Activated CD4-positive, alpha-beta T cell treated with anti-CD3 and anti-CD28 coated beads, Interleukin-2, amount 10 ng/mL, durations not matched to agents 7 days and 5 days (primary cell): ENCODE measurements at regions not wholly inside any gene's neighbourhood (a gene's known extent, or its start where the extent isn't known, plus 50 kb on each side); places are given as distances from the start of the nearest gene placed in this dataset.

Source experiments
- CTCF ChIA-PET: fragments of 350-600 bp; sonication (Branson Sonifier 250); formaldehyde crosslinking; loops from one replicate; lab custom pipeline; 2021; ENCODE audit warnings: antibody characterized with exemption; lab: Charles Lee
- POLR2A ChIA-PET: fragments of 350-600 bp; sonication (Branson Sonifier 250); formaldehyde crosslinking; loops from one replicate; lab custom pipeline; 2021; ENCODE audit warnings: antibody characterized with exemption; lab: Charles Lee
- DNase-seq: peaks from one replicate; pipeline ENCODE4 v3.0.0-alpha.2; 2020
- H3K27ac Mint-ChIP-seq: one replicate; pipeline ENCODE4 v1.8.0; 2021; ENCODE audit warnings: mild to moderate bottlenecking, moderate library complexity, mixed read lengths
- H3K27me3 Mint-ChIP-seq: one replicate; pipeline ENCODE4 v1.8.0; 2021; ENCODE audit warnings: mixed read lengths
- H3K36me3 Mint-ChIP-seq: one replicate; pipeline ENCODE4 v1.8.0; 2021; ENCODE audit warnings: low read depth, mixed read lengths
- H3K4me1 Mint-ChIP-seq: one replicate; pipeline ENCODE4 v1.8.0; 2021; ENCODE audit warnings: mixed read lengths
- H3K4me3 Mint-ChIP-seq: one replicate; pipeline ENCODE4 v1.8.0; 2021; ENCODE audit warnings: mild to moderate bottlenecking, moderate library complexity, mixed read lengths
- H3K9me3 Mint-ChIP-seq: one replicate; pipeline ENCODE4 v1.8.0; 2021; ENCODE audit warnings: mixed read lengths

GRCh38 chr16:11456741-11457140 is 111.5 kb downstream of the RMI2 start:
- ChIA-PET POLR2A (no interaction called here), CTCF (interaction anchor here (0.6 kb wide), 1 partner anchor 203 kb away, joined by 3 read pairs; no protein-coding TSS in a partner anchor)
- Mint-ChIP-seq H3K36me3 (no peaks in the 10 kb centered on the region), H3K4me1 (peaks cover 6% of the 10 kb centered on the region), H3K9me3 (no peaks in the 10 kb centered on the region), H3K27me3 (no peaks in the 10 kb centered on the region), H3K27ac (no peak overlapping the region), H3K4me3 (no peak overlapping the region)
- DNase-seq, result no peak

GRCh38 chr16:11459722-11460121 is 114.5 kb downstream of the RMI2 start:
- no peak overlapping the region for H3K27ac Mint-ChIP-seq
- no peak for DNase-seq
- POLR2A ChIA-PET, result no interaction called here
- CTCF ChIA-PET, result interaction anchor here (0.6 kb wide), 2 partner anchors 72 to 188 kb away, joined by 4 read pairs; no protein-coding TSS in a partner anchor
- peaks cover 6% of the 10 kb centered on the region for H3K4me1 Mint-ChIP-seq
- no peak overlapping the region for H3K4me3 Mint-ChIP-seq
- no peaks in the 10 kb centered on the region for H3K36me3 Mint-ChIP-seq
- no peaks in the 10 kb centered on the region for H3K9me3 Mint-ChIP-seq
- H3K27me3 Mint-ChIP-seq, result no peaks in the 10 kb centered on the region

GRCh38 chr16:11460820-11461594 is 115.7 kb downstream of the RMI2 start:
- H3K4me1 Mint-ChIP-seq, result peaks cover 6% of the 10 kb centered on the region
- H3K4me3 Mint-ChIP-seq, result no peak overlapping the region
- no peak for DNase-seq
- no peaks in the 10 kb centered on the region for H3K36me3 Mint-ChIP-seq
- no peak overlapping the region for H3K27ac Mint-ChIP-seq
- H3K9me3 Mint-ChIP-seq, result no peaks in the 10 kb centered on the region
- no peaks in the 10 kb centered on the region for H3K27me3 Mint-ChIP-seq
- POLR2A ChIA-PET, result no interaction called here
- CTCF ChIA-PET, result interaction anchor here (0.6 to 1.5 kb wide), 5 partner anchors 11 to 887 kb away, joined by 3 read pairs; no protein-coding TSS in a partner anchor

- peaks cover 6% of the 10 kb centered on the region for H3K4me1 Mint-ChIP-seq
- no peaks in the 10 kb centered on the region for H3K27me3 Mint-ChIP-seq
- POLR2A ChIA-PET, result no interaction called here
- no peaks in the 10 kb centered on the region for H3K36me3 Mint-ChIP-seq
- H3K9me3 Mint-ChIP-seq, result no peaks in the 10 kb centered on the region
- H3K4me3 Mint-ChIP-seq, result no peak overlapping the region
- CTCF ChIA-PET, result interaction anchor here (0.6 to 1.5 kb wide), 4 partner anchors 10 to 70 kb away, joined by 3 read pairs; no protein-coding TSS in a partner anchor
- DNase-seq, result no peak
- no peak overlapping the region for H3K27ac Mint-ChIP-seq
Measured at GRCh38 chr16:11461595-11461990, 116.3 kb downstream of the RMI2 start.

GRCh38 chr16:11462036-11462435 is 116.8 kb downstream of the RMI2 start:
- H3K36me3 Mint-ChIP-seq, result no peaks in the 10 kb centered on the region
- DNase-seq, result no peak
- no peak overlapping the region for H3K27ac Mint-ChIP-seq
- ChIA-PET POLR2A (no interaction called here), CTCF (interaction anchor here (0.9 to 1.5 kb wide), 2 partner anchors 13 to 70 kb away, joined by 3 read pairs; no protein-coding TSS in a partner anchor)
- H3K27me3 Mint-ChIP-seq, result no peaks in the 10 kb centered on the region
- no peaks in the 10 kb centered on the region for H3K9me3 Mint-ChIP-seq
- peaks cover 6% of the 10 kb centered on the region for H3K4me1 Mint-ChIP-seq
- H3K4me3 Mint-ChIP-seq, result no peak overlapping the region

- Mint-ChIP-seq H3K27ac (no peak overlapping the region), H3K9me3 (no peaks in the 10 kb centered on the region), H3K27me3 (no peaks in the 10 kb centered on the region), H3K36me3 (no peaks in the 10 kb centered on the region), H3K4me3 (no peak overlapping the region), H3K4me1 (peaks cover 4% of the 10 kb centered on the region)
- no peak for DNase-seq
- CTCF ChIA-PET, result interaction anchor here (0.9 to 1.5 kb wide), 2 partner anchors 14 to 69 kb away, joined by 3 read pairs; no protein-coding TSS in a partner anchor
- POLR2A ChIA-PET, result no interaction called here
Measured at GRCh38 chr16:11462861-11463260, 117.6 kb downstream of the RMI2 start.

GRCh38 chr16:11464241-11464640 is 119.0 kb downstream of the RMI2 start:
- no peaks in the 10 kb centered on the region for H3K4me1 Mint-ChIP-seq
- DNase-seq, result no peak
- H3K27ac Mint-ChIP-seq, result no peak overlapping the region
- no peak overlapping the region for H3K4me3 Mint-ChIP-seq
- H3K36me3 Mint-ChIP-seq, result no peaks in the 10 kb centered on the region
- H3K9me3 Mint-ChIP-seq, result no peaks in the 10 kb centered on the region
- CTCF ChIA-PET, result interaction anchor here (0.8 kb wide), 1 partner anchor 68 kb away, joined by 3 read pairs; no protein-coding TSS in a partner anchor
- POLR2A ChIA-PET, result no interaction called here
- no peaks in the 10 kb centered on the region for H3K27me3 Mint-ChIP-seq

- Mint-ChIP-seq H3K36me3 (no peaks in the 10 kb centered on the region), H3K4me1 (no peaks in the 10 kb centered on the region), H3K4me3 (no peak overlapping the region), H3K27ac (no peak overlapping the region), H3K9me3 (no peaks in the 10 kb centered on the region), H3K27me3 (no peaks in the 10 kb centered on the region)
- POLR2A ChIA-PET, result no interaction called here
- CTCF ChIA-PET, result no interaction called here
- DNase-seq, result no peak
Measured at GRCh38 chr16:11465675-11466074, 120.4 kb downstream of the RMI2 start.

GRCh38 chr16:11470676-11471415 is 115.9 kb downstream of the LITAF start:
- POLR2A ChIA-PET, result no interaction called here
- no peaks in the 10 kb centered on the region for H3K27me3 Mint-ChIP-seq
- peak overlapping the region; percentile 6 for H3K27ac Mint-ChIP-seq
- no peak for DNase-seq
- no peak overlapping the region for H3K4me3 Mint-ChIP-seq
- no peaks in the 10 kb centered on the region for H3K36me3 Mint-ChIP-seq
- H3K4me1 Mint-ChIP-seq, result no peaks in the 10 kb centered on the region
- H3K9me3 Mint-ChIP-seq, result no peaks in the 10 kb centered on the region
- CTCF ChIA-PET, result no interaction called here

GRCh38 chr16:11471548-11471947 is 115.2 kb downstream of the LITAF start:
- Mint-ChIP-seq H3K9me3 (no peaks in the 10 kb centered on the region), H3K4me3 (no peak overlapping the region), H3K27me3 (no peaks in the 10 kb centered on the region), H3K27ac (no peak overlapping the region), H3K4me1 (no peaks in the 10 kb centered on the region), H3K36me3 (no peaks in the 10 kb centered on the region)
- DNase-seq, result no peak
- POLR2A ChIA-PET, result no interaction called here
- CTCF ChIA-PET, result interaction anchor here (1.1 kb wide), 1 partner anchor 10 kb away, joined by 3 read pairs; no protein-coding TSS in a partner anchor

- Mint-ChIP-seq H3K9me3 (no peaks in the 10 kb centered on the region), H3K4me1 (no peaks in the 10 kb centered on the region), H3K4me3 (no peak overlapping the region), H3K36me3 (no peaks in the 10 kb centered on the region), H3K27me3 (no peaks in the 10 kb centered on the region), H3K27ac (no peak overlapping the region)
- CTCF ChIA-PET, result interaction anchor here (1.1 to 2.2 kb wide), 2 partner anchors 11 kb away, joined by 3 to 6 read pairs; no protein-coding TSS in a partner anchor
- POLR2A ChIA-PET, result no interaction called here
- DNase-seq, result no peak
Measured at GRCh38 chr16:11472410-11472809, 114.3 kb downstream of the LITAF start.

- DNase-seq, result no peak
- POLR2A ChIA-PET, result no interaction called here
- CTCF ChIA-PET, result interaction anchor here (2.2 kb wide), 1 partner anchor 11 kb away, joined by 6 read pairs; no protein-coding TSS in a partner anchor
Measured at GRCh38 chr16:11472851-11473250, 113.9 kb downstream of the LITAF start.

GRCh38 chr16:11473728-11474127 is 113.0 kb downstream of the LITAF start:
- Mint-ChIP-seq H3K9me3 (no peaks in the 10 kb centered on the region), H3K4me3 (no peak overlapping the region), H3K27ac (no peak overlapping the region), H3K27me3 (no peaks in the 10 kb centered on the region), H3K4me1 (no peaks in the 10 kb centered on the region), H3K36me3 (no peaks in the 10 kb centered on the region)
- CTCF ChIA-PET, result interaction anchor here (0.6 to 2.2 kb wide), 3 partner anchors 10 to 176 kb away, joined by 3 to 6 read pairs (median 4); no protein-coding TSS in a partner anchor
- POLR2A ChIA-PET, result no interaction called here
- DNase-seq, result no peak

More at GRCh38 chr16:11472851-11473250, 113.9 kb downstream of the LITAF start:
- Mint-ChIP-seq H3K27ac (no peak overlapping the region), H3K27me3 (no peaks in the 10 kb centered on the region), H3K9me3 (no peaks in the 10 kb centered on the region), H3K4me1 (no peaks in the 10 kb centered on the region), H3K4me3 (no peak overlapping the region), H3K36me3 (no peaks in the 10 kb centered on the region)
